H54 (cell line): ENCODE measurements at regions not wholly inside any gene's neighbourhood (a gene's known extent, or its start where the extent isn't known, plus 50 kb on each side); places are given as distances from the start of the nearest gene placed in this dataset.
"Not testable (repeated sequence)": the region's sequence is repeated elsewhere in the genome, so short reads cannot be mapped to it uniquely, and the experiment has no call there.

Source experiments
- DNase-seq: peaks from one replicate; pipeline ENCODE4 v3.0.0; 2011; ENCODE audit warnings: low spot score, mixed read lengths; ENCODE audit not compliant: insufficient read length
- FAIRE-seq: peaks from 3 replicates; lab custom pipeline; 2011; peaks lifted over from hg19 to GRCh38; lab: Jason Lieb, UNC
- POLR2A ChIP-seq: IDR thresholded peaks from 2 replicates; pipeline ENCODE4 v1.6.1; 2011; ENCODE audit warnings: low read depth, mild to moderate bottlenecking, low read length

- TF ChIP-seq POLR2A, result no peak
These were observed 718.5 kb downstream of the SMARCA1 start for GRCh38 chrX:128804828-128805227.

DNA sequence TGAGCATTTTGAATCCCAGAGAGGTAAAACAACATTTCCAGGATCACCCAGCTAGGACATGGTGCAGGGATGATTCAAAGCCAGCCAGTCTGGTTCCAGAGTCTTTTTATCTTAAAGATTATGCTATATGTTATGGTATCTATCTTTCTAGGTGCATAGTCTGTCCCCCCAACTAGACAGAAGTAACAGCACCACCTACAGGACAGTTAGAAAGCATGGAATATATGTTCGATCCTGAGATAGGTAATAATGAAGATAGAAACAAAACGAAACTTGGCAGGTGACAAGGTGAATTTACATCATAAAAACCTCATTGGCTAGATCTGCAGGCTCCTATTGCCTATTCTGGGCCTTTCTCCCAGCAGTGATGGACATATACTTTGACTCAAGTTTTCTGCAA, 723.2 kb downstream of the SMARCA1 start:
- FAIRE-seq (no peak), DNase-seq (no peak)
- no peak for TF ChIP-seq POLR2A

More at GRCh38 chrX:128804828-128805227, 718.5 kb downstream of the SMARCA1 start:
- no peak for FAIRE-seq
- DNase-seq, result no peak

DNA sequence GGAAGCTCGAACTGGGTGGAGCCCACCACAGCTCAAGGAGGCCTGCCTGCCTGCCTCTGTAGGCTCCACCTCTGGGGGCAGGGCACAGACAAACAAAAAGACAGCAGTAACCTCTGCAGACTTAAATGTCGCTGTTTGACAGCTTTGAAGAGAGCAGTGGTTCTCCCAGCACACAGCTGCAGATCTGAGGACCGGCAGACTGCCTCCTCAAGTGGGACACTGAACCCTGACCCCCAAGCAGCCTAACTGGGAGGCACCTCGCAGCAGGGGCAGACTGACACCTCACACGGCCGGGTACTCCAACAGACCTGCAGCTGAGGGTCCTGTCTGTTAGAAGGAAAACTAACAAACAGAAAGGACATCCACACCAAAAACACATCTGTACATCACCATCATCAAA, 730.9 kb upstream of the ACTRT1 start:
- DNase-seq, FAIRE-seq: not testable (repeated sequence)

- peak; percentile 27 for FAIRE-seq
- DNase-seq, result peak; percentile 6
- TF ChIP-seq POLR2A, result no peak
These were observed 729.3 kb upstream of the ACTRT1 start for GRCh38 chrX:128781506-128781905.

GRCh38 chrX:128780934-128781333, 728.7 kb upstream of the ACTRT1 start:
- no peak for TF ChIP-seq POLR2A
- DNase-seq (no peak), FAIRE-seq (no peak)

- FAIRE-seq (no peak), DNase-seq (no peak)
These were observed 717.3 kb upstream of the ACTRT1 start for GRCh38 chrX:128769495-128769894.

GRCh38 chrX:128759745-128760144, 707.5 kb upstream of the ACTRT1 start:
- no peak for TF ChIP-seq POLR2A
- DNase-seq (no peak), FAIRE-seq (no peak)

More at GRCh38 chrX:128769495-128769894, 717.3 kb upstream of the ACTRT1 start:
- TF ChIP-seq POLR2A, result no peak

GRCh38 chrX:128759177-128759576, 707.0 kb upstream of the ACTRT1 start:
- FAIRE-seq (no peak), DNase-seq (no peak)

DNA sequence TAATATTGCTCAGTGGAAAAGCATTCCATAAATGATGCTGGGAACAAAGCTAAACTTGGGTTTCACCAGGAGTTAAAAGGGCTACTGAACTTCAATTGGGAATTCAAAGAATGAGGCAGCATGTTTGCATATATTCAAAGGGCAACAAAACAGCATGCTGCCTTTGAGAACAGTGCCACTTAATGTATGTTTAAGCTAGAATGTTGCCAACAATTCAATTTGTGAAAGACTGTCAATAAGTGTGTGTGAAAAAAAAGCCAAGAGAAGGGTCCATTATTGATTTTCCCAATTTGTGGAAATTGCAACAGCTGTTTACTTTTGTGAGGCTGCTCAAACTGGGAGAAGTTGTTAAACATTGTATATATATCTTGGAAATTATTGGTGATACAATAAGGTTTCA, 701.9 kb upstream of the ACTRT1 start:
- DNase-seq, result no peak
- no peak for TF ChIP-seq POLR2A
- FAIRE-seq, result no peak

More at GRCh38 chrX:128759177-128759576, 707.0 kb upstream of the ACTRT1 start:
- TF ChIP-seq POLR2A, result no peak

DNA sequence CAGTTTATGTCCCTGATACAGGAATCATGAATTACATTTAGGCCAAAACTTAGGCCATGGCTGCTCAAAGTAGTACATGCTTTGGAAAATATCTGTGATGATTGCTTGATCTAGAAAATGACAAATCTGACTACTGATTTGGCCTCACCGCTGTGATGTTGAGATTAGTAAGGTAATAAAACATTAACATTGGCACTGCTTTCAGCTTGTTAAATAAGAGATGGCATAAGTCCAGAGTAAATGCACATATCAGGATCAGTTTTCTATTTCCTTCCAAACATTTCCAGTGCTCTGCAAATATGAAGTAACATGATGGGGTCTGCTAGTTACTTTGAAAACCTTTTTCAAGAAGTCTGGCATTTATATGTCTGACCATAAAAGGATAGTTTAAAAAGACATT, 687.3 kb upstream of the ACTRT1 start:
- no peak for FAIRE-seq
- TF ChIP-seq POLR2A, result no peak

GRCh38 chrX:128728943-128729342, 676.7 kb upstream of the ACTRT1 start:
- DNase-seq, result no peak
- TF ChIP-seq POLR2A, result no peak
- FAIRE-seq, result no peak

More for the DNA sequence above, 687.3 kb upstream of the ACTRT1 start:
- no peak for DNase-seq

- no peak for FAIRE-seq
- no peak for TF ChIP-seq POLR2A
- no peak for DNase-seq
These were observed 665.7 kb upstream of the ACTRT1 start for GRCh38 chrX:128717635-128718578.

DNA sequence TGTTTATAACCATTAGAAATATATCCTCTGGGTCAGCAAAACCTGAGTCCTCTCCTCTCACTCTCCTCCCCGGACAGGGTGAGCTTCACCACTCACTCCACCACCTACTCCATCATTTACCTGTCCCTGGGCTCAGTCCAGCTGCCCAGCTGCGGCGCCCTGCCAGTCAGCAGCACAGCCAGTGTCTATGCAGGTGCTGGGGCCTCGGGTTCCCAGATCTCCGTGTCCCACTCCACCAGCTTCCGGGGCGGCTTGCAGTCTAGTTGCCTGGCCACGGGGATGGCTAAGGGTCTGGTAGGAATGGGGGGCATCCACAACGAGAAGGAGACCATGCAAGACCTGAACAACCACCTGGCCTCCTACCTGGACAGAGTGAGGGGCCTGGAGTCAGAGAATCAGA, 662.2 kb upstream of the ACTRT1 start:
- DNase-seq (no peak), FAIRE-seq (no peak)
- TF ChIP-seq POLR2A, result no peak

DNA sequence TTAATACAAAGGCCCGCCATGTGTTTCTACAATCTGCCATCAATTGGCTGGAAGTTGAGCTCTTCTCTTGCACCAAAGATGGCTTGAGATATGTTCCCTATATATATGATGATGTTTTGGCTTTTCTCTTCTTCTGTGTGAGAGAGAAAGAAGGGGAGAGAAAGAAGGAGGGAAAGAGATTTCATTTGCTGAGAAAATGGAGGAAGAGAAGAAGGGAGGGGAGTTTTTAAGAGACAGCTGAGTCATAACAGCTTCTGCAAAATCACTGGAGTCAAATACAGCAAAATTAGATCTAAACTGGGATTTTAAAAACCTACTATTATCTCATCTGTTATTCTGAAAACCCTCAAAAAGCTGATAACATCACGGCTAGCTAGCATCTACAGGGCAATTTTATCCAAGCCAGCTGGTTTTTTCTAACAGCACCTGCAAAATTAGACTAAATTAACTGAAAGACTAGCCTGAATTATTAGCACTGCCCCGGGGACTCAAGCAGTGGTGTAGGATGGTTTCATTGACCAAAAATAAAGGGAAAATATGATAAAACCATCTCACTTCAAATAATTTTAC, 647.6 kb upstream of the ACTRT1 start:
- no peak for TF ChIP-seq POLR2A
- DNase-seq (no peak), FAIRE-seq (no peak)
